AG09319 (cell line): ENCODE measurements at regions not wholly inside any gene's neighbourhood (a gene's known extent, or its start where the extent isn't known, plus 50 kb on each side); places are given as distances from the start of the nearest gene placed in this dataset.

ENCODE experiments used
- DNase-seq: peaks from one replicate; pipeline ENCODE4 v3.0.0-alpha.2; 2010; ENCODE audit warnings: low read depth; ENCODE audit errors: extremely low read depth
- CTCF ChIP-seq: IDR thresholded peaks from 2 replicates; pipeline ENCODE4 v1.5.1; 2011; ENCODE audit warnings: low read depth, mild to moderate bottlenecking, inconsistent platforms, low read length, moderate library complexity

GRCh38 chr11:71309181-71309580, 56.8 kb upstream of the SHANK2 start:
- TF ChIP-seq CTCF, result no peak
- DNase-seq, result no peak

- DNase-seq, result no peak
- TF ChIP-seq CTCF, result no peak
These were observed 55.7 kb upstream of the SHANK2 start for GRCh38 chr11:71307811-71308645.

- DNase-seq, result no peak
- TF ChIP-seq CTCF, result no peak
These were observed 53.2 kb upstream of the SHANK2 start for GRCh38 chr11:71305451-71306125.

- no peak for TF ChIP-seq CTCF
- DNase-seq, result no peak
These were observed 52.7 kb upstream of the SHANK2 start for GRCh38 chr11:71305041-71305440.

- TF ChIP-seq CTCF, result no peak
- DNase-seq, result no peak
These were observed 52.1 kb upstream of the SHANK2 start for GRCh38 chr11:71304491-71304890.

- DNase-seq, result no peak
- no peak for TF ChIP-seq CTCF
These were observed 51.7 kb upstream of the SHANK2 start for GRCh38 chr11:71304045-71304444.

- DNase-seq, result no peak
- no peak; the same call in 1 of the 2 replicates for TF ChIP-seq CTCF
These were observed 50.5 kb upstream of the SHANK2 start for GRCh38 chr11:71302911-71303310.
